DND-41 (cell line): ENCODE measurements at regions not wholly inside any gene's neighbourhood (a gene's known extent, or its start where the extent isn't known, plus 50 kb on each side); places are given as distances from the start of the nearest gene placed in this dataset.
"Not testable (repeated sequence)": the region's sequence is repeated elsewhere in the genome, so short reads cannot be mapped to it uniquely, and the experiment has no call there.

Experiments
- ATAC-seq: fragments of 200-7000 bp; cut with Tn5 transposase; 3 replicates; pipeline ENCODE4 v1.9.1; 2021; ENCODE audit warnings: low read depth; ENCODE audit not compliant: insufficient read depth
- DNase-seq: peaks from one replicate; pipeline ENCODE4 v3.0.0-alpha.2; 2020
- H2AFZ ChIP-seq: 2 replicates; pipeline ENCODE4 v1.6.0; 2012; ENCODE audit warnings: low read depth, low read length
- H3K27ac ChIP-seq: 2 replicates; pipeline ENCODE4 v1.5.1; 2012; ENCODE audit warnings: low read length, inconsistent platforms
- H3K27me3 ChIP-seq: fragments of 200-600 bp; sonication (generic); 2 replicates; pipeline ENCODE4 v1.6.0; 2012; ENCODE audit warnings: low read length, mild to moderate bottlenecking, inconsistent platforms; ENCODE audit not compliant: insufficient read depth, poor library complexity
- H3K36me3 ChIP-seq: 2 replicates; pipeline ENCODE4 v1.5.1; 2012; ENCODE audit warnings: low read length, inconsistent platforms; ENCODE audit not compliant: insufficient read depth
- H3K4me1 ChIP-seq: 2 replicates; pipeline ENCODE4 v1.5.1; 2012; ENCODE audit warnings: mild to moderate bottlenecking, low read length; ENCODE audit not compliant: insufficient read depth
- H3K4me2 ChIP-seq: 2 replicates; pipeline ENCODE4 v1.6.0; 2012; ENCODE audit warnings: mild to moderate bottlenecking, moderate library complexity, low read length, inconsistent platforms; ENCODE audit not compliant: insufficient read depth
- H3K4me3 ChIP-seq, 2 experiments: fragments of 200-600 bp in 1 of 2; shearing (Covaris generic) in 1 of 2; 2 replicates each; pipeline ENCODE4 v1.5.1; 2012 to 2016; ENCODE audit warnings: inconsistent platforms in 2 of 2, low read length in 2 of 2, mild to moderate bottlenecking in 2 of 2, low read depth in 1 of 2, moderate library complexity in 1 of 2
- H3K79me2 ChIP-seq: 2 replicates; pipeline ENCODE4 v1.6.0; 2012; ENCODE audit warnings: low read length, inconsistent platforms; ENCODE audit not compliant: insufficient read depth
- H3K9ac ChIP-seq: 2 replicates; pipeline ENCODE4 v1.6.0; 2012; ENCODE audit warnings: low read depth, mild to moderate bottlenecking, inconsistent platforms, low read length, moderate library complexity
- H3K9me3 ChIP-seq: 2 replicates; pipeline ENCODE4 v1.5.1; 2012; ENCODE audit warnings: low read length, moderate library complexity, mild to moderate bottlenecking, inconsistent platforms; ENCODE audit not compliant: insufficient read depth, severe bottlenecking
- H4K20me1 ChIP-seq: 2 replicates; pipeline ENCODE4 v1.6.0; 2012; ENCODE audit warnings: low read length; ENCODE audit not compliant: insufficient read depth
- EZH2 ChIP-seq: IDR thresholded peaks from 3 replicates; pipeline ENCODE4 v1.6.1; 2012; ENCODE audit warnings: borderline replicate concordance, low read depth, mild to moderate bottlenecking, moderate library complexity, low read length, inconsistent platforms; ENCODE audit not compliant: severe bottlenecking
- TF ChIP-seq, protein P1 (sequence below): IDR thresholded peaks from 2 replicates; pipeline ENCODE4 v1.5.1; 2012; ENCODE audit warnings: borderline replicate concordance, low read length, moderate library complexity, mild to moderate bottlenecking; ENCODE audit not compliant: poor library complexity, severe bottlenecking; ENCODE audit errors: extremely low read depth

DNA sequence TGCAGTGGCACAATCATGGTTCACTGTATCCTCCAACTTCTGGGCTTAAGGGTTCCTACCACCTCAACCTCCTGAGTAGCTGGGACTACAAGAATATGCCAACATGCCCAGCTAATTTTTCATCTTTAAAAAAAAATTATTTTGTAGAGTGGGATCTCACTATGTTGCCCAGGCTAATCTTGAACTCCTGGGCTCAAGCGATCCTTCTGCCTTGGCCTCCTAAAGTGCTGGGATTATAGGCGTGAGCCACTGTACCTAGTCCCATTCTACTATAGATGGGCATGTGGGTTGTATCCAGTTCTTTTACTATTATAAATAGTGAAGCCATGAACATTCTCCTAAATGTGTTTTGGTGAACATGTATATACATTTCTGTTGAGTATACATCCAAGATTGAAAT is 57.9 kb upstream of the PAXBP1 start:
- no peaks in the 10 kb centered on the region for H4K20me1 ChIP-seq
- DNase-seq (no peak), ATAC-seq (no peak)
- H3K4me3 ChIP-seq, result no peak overlapping the region
- no peaks in the 10 kb centered on the region for H3K9me3 ChIP-seq
- no peaks in the 10 kb centered on the region for H3K79me2 ChIP-seq
- H3K27me3 ChIP-seq, result no peaks in the 10 kb centered on the region
- no peaks in the 10 kb centered on the region for H3K4me1 ChIP-seq
- no peak overlapping the region for H3K9ac ChIP-seq
- TF ChIP-seq, protein P1, sequence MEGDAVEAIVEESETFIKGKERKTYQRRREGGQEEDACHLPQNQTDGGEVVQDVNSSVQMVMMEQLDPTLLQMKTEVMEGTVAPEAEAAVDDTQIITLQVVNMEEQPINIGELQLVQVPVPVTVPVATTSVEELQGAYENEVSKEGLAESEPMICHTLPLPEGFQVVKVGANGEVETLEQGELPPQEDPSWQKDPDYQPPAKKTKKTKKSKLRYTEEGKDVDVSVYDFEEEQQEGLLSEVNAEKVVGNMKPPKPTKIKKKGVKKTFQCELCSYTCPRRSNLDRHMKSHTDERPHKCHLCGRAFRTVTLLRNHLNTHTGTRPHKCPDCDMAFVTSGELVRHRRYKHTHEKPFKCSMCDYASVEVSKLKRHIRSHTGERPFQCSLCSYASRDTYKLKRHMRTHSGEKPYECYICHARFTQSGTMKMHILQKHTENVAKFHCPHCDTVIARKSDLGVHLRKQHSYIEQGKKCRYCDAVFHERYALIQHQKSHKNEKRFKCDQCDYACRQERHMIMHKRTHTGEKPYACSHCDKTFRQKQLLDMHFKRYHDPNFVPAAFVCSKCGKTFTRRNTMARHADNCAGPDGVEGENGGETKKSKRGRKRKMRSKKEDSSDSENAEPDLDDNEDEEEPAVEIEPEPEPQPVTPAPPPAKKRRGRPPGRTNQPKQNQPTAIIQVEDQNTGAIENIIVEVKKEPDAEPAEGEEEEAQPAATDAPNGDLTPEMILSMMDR, result no peak
- no peak for TF ChIP-seq EZH2
- H3K36me3 ChIP-seq, result no peaks in the 10 kb centered on the region
- H3K4me2 ChIP-seq, result no peak overlapping the region
- no peak overlapping the region for H3K27ac ChIP-seq
- H2AFZ ChIP-seq, result no peak overlapping the region

DNA sequence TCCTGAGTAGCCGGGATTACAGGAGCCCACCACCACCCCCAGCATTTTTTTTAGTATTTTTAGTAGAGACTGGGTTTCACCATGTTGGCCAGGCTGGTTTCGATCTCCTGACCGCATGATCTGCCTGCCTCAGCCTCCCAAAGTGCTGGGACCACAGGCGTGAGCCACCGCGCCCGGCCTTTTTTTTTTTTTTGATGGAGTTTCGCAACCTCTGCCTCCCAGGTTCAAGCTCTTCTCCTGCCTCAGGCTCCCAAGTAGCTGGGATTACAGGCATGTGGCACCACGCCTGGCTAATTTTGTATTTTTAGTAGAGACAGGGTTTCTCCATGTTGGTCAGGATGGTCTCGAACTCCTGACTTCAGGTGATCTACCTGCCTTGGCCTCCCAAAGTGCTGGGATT is 60.2 kb upstream of the PAXBP1 start:
- ATAC-seq, H4K20me1 ChIP-seq, DNase-seq, H3K4me2 ChIP-seq, H3K4me3 ChIP-seq, H3K36me3 ChIP-seq, H3K27me3 ChIP-seq, H3K9me3 ChIP-seq, H3K9ac ChIP-seq, H2AFZ ChIP-seq, H3K79me2 ChIP-seq, H3K27ac ChIP-seq, H3K4me1 ChIP-seq: not testable (repeated sequence)

DNA sequence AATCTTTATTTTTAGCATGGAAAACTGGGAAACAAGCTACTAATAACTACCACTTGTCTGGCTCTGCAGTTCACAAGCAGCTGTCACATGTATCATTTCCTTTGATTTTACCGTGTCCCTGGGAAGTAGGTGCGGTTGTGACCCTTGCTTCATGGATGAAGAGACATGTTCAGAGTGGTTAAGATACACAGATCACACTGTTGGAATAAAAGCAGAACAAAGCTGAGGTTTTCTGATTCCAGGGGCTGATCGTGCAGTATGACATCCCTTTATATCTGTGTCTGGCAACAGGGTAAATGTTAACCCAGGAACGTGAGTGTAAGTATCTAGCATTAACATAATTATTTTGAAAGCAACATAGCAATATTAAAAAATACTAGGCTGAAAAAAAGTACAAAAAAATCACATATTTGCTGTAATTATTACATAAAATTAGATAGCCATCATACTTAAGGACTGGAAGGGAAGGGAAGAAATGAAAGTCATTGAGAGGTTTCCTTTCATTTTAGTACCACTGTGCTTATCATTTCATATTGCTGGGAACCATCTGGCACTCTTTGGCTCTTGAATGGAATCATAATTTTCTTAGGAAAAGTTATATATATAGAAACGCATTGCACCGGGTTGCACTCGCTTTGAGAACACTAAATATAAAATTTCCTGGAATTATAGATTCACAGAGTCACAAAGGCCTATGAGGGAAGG is 62.8 kb upstream of the PAXBP1 start:
- H3K79me2 ChIP-seq, result no peaks in the 10 kb centered on the region
- no peak for TF ChIP-seq EZH2
- H3K36me3 ChIP-seq, result no peaks in the 10 kb centered on the region
- H4K20me1 ChIP-seq, result no peaks in the 10 kb centered on the region
- no peak overlapping the region for H3K9ac ChIP-seq
- no peak overlapping the region for H2AFZ ChIP-seq
- H3K9me3 ChIP-seq, result no peaks in the 10 kb centered on the region
- H3K27ac ChIP-seq, result no peak overlapping the region
- H3K4me1 ChIP-seq, result no peaks in the 10 kb centered on the region
- ATAC-seq, result no peak
- no peak overlapping the region for H3K4me2 ChIP-seq
- H3K4me3 ChIP-seq, result no peak overlapping the region
- peaks cover 4% of the 10 kb centered on the region for H3K27me3 ChIP-seq
- DNase-seq, result no peak

DNA sequence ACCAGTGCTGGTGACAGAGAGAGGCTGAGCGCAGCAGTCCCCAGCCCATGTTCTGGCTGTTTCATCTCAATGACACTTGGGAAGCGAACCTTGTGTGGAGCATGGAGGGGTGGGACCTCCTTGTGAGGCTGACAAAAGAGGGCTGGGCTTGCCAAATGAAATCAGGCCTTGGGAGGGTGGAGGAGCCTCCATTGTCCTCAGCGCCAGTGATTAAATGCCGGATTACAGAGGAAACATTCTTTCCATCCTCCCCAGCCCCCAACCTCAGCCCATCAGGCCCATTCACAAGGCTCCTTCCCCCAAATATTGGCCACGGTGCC is 63.3 kb upstream of the PAXBP1 start:
- TF ChIP-seq, protein P1, result no peak
- no peak for TF ChIP-seq EZH2
- no peak overlapping the region for H2AFZ ChIP-seq
- no peaks in the 10 kb centered on the region for H3K79me2 ChIP-seq
- H3K4me3 ChIP-seq, result no peak overlapping the region
- no peak overlapping the region for H3K9ac ChIP-seq
- H3K4me1 ChIP-seq, result no peaks in the 10 kb centered on the region
- ATAC-seq (no peak), DNase-seq (no peak)
- H3K27me3 ChIP-seq, result peaks cover 4% of the 10 kb centered on the region
- H3K4me2 ChIP-seq, result no peak overlapping the region
- no peaks in the 10 kb centered on the region for H3K9me3 ChIP-seq
- H3K36me3 ChIP-seq, result no peaks in the 10 kb centered on the region
- H3K27ac ChIP-seq, result no peak overlapping the region
- H4K20me1 ChIP-seq, result no peaks in the 10 kb centered on the region
